Activated naive CD4-positive, alpha-beta T cell treated with anti-CD3 and anti-CD28 coated beads, Interleukin-2, amount 10 ng/mL, durations not matched to agents 7 days and 5 days (primary cell): ENCODE measurements at regions not wholly inside any gene's neighbourhood (a gene's known extent, or its start where the extent isn't known, plus 50 kb on each side); places are given as distances from the start of the nearest gene placed in this dataset.

Experiments
- CTCF ChIA-PET: fragments of 350-600 bp; sonication (Branson Sonifier 250); formaldehyde crosslinking; loops from one replicate; lab custom pipeline; 2021; ENCODE audit warnings: antibody characterized with exemption; lab: Charles Lee
- DNase-seq: peaks from one replicate; pipeline ENCODE4 v3.0.0-alpha.2; 2020
- H3K27ac Mint-ChIP-seq: one replicate; pipeline ENCODE4 v1.8.0; 2021; ENCODE audit warnings: mild to moderate bottlenecking, moderate library complexity, mixed read lengths
- H3K27me3 Mint-ChIP-seq: one replicate; pipeline ENCODE4 v1.8.0; 2021; ENCODE audit warnings: mild to moderate bottlenecking, mixed read lengths
- H3K36me3 Mint-ChIP-seq: one replicate; pipeline ENCODE4 v1.8.0; 2021; ENCODE audit warnings: mixed read lengths
- H3K4me1 Mint-ChIP-seq: one replicate; pipeline ENCODE4 v1.8.0; 2021; ENCODE audit warnings: mixed read lengths
- H3K4me3 Mint-ChIP-seq: one replicate; pipeline ENCODE4 v1.8.0; 2021; ENCODE audit warnings: mild to moderate bottlenecking, moderate library complexity, mixed read lengths
- H3K9me3 Mint-ChIP-seq: one replicate; pipeline ENCODE4 v1.8.0; 2021; ENCODE audit warnings: mixed read lengths

DNA sequence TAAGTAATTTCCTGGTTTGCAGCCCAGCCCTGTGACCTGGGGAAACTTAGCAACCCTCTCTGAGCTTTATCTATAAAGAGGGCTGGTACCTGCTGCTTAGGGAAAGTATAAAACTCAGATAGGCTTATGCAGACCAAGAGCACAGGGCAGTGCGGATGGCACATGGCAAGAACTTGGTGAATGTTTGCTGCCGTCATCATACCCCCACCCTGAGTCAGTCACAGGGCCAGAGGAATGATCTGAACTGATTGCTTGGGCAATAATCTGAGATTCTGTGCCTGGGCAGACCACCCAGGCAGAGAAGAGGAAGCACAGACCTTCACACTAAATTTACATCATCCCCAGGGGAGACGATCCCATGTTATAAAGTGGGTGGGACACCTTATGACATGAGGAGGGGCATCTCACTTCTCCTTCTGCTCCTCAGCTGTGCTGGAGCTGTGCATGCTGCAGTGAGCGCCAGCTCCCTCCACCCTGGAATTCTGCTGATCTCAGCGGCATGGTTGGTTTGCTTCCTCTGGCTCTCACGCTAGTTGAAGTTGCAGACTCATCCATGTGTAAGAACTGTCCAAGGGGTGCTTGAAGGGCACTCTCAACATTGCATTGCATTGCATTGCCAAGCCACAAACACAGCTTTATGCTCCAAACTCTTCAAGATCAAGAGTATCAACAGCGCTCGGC lies 197.1 kb downstream of the AJAP1 start:
- Mint-ChIP-seq H3K4me3 (no peak overlapping the region), H3K4me1 (no peaks in the 10 kb centered on the region), H3K36me3 (no peaks in the 10 kb centered on the region), H3K9me3 (peaks cover 4% of the 10 kb centered on the region), H3K27me3 (no peaks in the 10 kb centered on the region), H3K27ac (no peak overlapping the region)
- DNase-seq: no peak
- CTCF ChIA-PET: no interaction called here

- Mint-ChIP-seq H3K4me1 (no peaks in the 10 kb centered on the region), H3K27ac (no peak overlapping the region), H3K27me3 (no peaks in the 10 kb centered on the region), H3K4me3 (no peak overlapping the region), H3K9me3 (peaks cover 4% of the 10 kb centered on the region), H3K36me3 (no peaks in the 10 kb centered on the region)
- CTCF ChIA-PET: no interaction called here
- no peak for DNase-seq
Measured at GRCh38 chr1:4848431-4848830, 194.0 kb downstream of the AJAP1 start.

GRCh38 chr1:4847711-4848110 lies 193.3 kb downstream of the AJAP1 start:
- peaks cover 4% of the 10 kb centered on the region for H3K9me3 Mint-ChIP-seq
- no peaks in the 10 kb centered on the region for H3K36me3 Mint-ChIP-seq
- DNase-seq: no peak
- CTCF ChIA-PET: no interaction called here
- no peaks in the 10 kb centered on the region for H3K27me3 Mint-ChIP-seq
- no peaks in the 10 kb centered on the region for H3K4me1 Mint-ChIP-seq
- H3K27ac Mint-ChIP-seq: no peak overlapping the region
- H3K4me3 Mint-ChIP-seq: no peak overlapping the region
